Activated CD8-positive, alpha-beta memory T cell treated with anti-CD3 and anti-CD28 coated beads, Interleukin-2, amount 50 U/mL, for 24 hours (primary cell): ENCODE measurements at regions not wholly inside any gene's neighbourhood (a gene's known extent, or its start where the extent isn't known, plus 50 kb on each side); places are given as distances from the start of the nearest gene placed in this dataset.

Source experiments
- DNase-seq: peaks from one replicate; pipeline ENCODE4 v3.0.0-alpha.2; 2020; ENCODE audit errors: extremely low read depth

- DNase-seq, result no peak
These were observed 572.4 kb upstream of the MGMT start for GRCh38 chr10:128894641-128895040.

- no peak for DNase-seq
These were observed 571.6 kb upstream of the MGMT start for GRCh38 chr10:128895473-128895872.

- no peak for DNase-seq
These were observed 570.8 kb upstream of the MGMT start for GRCh38 chr10:128896116-128896795.

- DNase-seq, result no peak
These were observed 570.1 kb upstream of the MGMT start for GRCh38 chr10:128896963-128897362.

DNA sequence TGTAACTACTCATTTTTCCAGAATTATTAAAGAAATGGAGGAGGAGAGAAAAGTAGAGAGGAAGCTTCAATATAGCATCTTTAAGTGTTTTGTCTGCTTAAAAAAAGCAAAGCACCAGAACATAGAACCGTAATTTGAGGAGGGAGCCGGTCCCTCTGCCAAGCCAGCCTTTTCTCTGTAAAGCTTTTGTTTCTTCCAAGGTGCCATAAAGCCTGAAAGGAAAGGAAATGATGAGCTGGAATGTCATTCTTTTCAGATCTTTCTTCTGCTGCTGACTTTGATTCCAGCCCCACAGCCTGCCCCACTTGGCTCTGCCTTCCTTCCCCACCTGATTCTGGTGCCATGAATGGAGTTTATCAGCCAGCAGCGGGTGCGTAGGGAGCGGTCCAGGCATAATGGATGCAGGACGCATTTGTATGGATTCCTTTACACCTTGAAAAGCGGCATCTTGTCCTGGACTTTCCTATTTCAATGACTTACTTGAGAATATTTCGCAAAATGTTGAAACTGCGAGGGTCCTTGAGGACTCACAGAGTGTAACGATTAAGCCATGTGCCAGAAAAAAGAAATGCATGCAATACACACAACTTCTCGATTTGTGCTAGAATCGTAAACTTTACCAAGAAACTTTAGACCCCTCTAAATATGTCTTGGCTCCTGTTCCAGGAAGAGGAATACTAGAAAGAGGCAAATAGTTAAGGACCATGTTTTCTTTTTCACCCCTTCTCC is 569.5 kb upstream of the MGMT start:
- DNase-seq, result no peak

- no peak for DNase-seq
These were observed 568.7 kb upstream of the MGMT start for GRCh38 chr10:128898133-128898915.

DNA sequence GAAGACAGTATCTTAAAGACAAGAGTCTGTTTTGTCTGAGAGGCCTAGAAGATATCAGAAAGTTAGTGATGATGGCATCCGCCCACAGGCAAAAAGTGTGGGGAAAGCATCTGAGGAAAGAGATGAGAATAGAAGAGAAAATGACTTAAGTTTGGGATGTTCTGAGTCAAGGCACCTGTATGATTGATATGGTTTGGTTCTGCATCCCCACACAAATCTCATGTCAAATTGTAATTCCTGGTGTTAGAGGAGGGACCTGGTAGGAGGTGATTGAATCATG is 568.2 kb upstream of the MGMT start:
- DNase-seq, result no peak

DNA sequence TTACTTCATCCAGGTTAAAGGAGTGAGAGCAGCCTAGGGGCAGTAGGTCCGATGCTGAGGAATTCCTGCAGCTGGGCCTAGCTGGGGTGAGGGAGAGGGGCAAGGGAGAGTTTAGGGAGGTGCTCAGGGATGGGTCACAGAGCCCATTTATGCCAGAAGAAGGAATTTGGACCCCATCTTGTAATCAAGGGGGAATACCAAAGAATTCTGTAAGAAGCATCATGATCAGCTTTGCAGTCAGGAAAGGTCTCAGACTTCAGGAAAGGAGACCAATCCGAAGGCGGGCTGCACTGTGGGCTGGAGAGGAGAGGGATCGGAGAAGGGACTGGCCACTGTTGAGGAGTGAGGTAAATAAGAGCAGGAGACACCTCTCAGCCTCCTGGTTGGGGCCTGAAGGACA is 566.6 kb upstream of the MGMT start:
- DNase-seq, result no peak

DNA sequence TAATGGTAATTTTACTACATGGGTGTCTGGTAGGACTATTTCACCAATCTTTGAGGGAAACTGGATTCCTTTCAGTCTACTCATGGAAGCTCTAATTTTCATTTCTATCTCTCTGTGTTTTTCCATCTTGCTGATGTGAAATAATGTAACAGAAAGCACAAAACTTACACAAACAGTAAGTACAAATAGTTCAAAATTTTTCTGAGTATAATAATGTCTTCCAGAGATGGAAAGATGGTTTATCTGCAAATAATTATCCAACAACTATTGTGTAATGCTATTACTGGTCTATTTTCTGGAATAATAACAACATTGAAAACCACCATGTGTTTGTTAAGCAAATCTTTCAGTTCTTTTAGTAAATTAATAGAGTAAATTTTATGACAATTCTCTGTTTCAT is 565.8 kb upstream of the MGMT start:
- DNase-seq, result no peak

DNA sequence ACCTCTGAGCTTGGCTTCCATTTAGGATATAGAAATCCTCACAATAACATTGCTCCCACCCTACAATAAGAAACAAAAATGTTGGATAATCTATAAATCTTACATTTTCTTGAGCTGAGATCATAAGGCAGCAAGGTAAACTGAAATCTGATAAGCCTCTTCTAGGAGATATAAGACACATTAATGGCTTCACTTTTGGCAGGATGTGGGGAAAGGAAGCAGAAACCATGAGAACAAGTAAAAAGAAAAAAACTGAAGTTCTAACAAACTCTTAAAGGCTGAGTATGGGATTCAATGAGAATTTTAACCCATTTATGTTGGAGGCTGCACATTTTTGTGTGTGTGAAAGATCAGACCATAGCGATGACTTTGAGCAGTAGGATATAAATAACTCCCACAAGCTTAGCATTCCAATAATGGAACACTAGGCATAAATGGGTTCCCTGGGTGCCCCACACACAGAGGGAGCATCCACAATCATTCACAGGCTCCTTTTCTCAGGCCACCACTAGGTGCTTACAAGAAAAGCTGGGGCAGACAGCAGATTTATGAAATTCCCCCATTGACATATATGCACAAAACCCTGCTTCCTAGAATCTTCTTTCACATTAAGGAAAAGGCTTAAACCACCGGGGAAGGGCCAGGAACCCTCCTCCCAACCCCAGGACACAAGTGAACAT is 564.9 kb upstream of the MGMT start:
- DNase-seq, result no peak

DNA sequence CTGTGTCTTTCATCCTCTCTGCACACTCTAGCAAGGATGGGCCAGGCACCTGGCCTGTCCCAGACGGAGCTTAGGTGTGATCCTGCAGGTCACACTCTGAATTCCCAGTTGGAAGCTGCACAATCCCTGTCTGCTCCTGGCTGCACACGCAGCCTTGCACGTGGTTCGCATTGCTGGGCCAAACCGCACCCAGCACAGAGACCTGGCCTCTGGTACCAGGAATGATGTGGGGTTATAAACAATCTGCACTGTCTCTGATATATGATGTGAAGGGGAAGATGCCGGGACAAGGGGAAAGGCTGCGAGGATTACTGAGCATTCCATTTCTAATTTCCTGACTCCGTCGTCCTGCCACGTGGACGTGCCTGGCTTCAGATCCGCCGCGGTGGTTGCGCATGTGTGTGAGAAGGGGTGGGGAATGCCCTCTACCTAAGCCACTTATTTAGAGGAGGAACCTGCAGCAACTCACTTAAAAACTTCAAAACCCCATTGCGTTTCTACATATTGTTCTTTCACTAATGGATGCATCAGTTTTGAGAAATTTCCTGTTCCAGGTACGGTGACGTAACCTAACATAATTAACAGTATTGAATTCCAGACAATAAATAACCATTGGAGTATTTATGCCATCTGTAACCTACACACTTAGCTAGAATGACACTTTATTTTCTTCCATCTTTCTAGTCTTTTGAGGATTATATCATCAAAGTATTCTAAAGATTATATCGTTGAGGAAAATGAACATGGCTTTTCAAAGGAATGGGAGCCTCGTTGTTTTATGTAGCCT is 559.7 kb upstream of the MGMT start:
- no peak for DNase-seq

DNA sequence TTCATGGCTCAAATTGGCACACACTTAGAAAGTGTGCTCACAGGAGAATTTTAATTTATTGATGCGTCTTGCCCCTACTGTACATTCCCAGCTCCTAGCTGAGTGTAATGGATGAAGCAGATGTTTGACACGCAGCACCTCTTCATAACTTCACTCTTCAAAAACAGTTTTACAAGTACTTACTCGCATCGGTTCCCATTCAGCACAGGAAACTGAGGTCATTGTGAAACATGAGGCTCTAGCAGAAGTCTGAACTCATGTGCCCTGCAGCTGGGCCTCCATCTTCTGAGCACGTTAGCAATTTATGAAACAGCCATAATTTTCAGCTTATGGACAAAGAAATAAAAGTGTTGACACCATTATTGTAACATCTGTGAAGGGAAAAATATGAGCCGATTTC is 558.9 kb upstream of the MGMT start:
- DNase-seq, result no peak

DNA sequence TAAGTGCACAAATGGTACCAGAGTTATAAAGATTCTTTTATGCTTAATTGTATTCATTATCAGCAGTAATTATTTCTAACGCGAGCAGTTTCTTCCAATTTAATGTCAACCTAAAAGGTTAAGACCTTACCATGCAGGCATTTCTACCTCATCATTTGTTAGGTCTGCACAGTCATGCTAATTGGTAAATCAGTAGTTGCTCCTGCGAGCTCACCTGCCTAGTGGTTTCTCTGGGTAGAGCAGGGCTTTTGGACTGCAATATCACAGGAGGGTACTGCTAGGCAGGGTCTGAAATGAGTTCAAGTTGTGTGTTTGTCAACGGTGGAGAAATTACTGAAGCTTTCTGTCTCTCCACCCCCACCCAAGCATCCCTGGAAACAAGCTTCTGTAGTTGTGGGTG is 558.5 kb upstream of the MGMT start:
- no peak for DNase-seq

DNA sequence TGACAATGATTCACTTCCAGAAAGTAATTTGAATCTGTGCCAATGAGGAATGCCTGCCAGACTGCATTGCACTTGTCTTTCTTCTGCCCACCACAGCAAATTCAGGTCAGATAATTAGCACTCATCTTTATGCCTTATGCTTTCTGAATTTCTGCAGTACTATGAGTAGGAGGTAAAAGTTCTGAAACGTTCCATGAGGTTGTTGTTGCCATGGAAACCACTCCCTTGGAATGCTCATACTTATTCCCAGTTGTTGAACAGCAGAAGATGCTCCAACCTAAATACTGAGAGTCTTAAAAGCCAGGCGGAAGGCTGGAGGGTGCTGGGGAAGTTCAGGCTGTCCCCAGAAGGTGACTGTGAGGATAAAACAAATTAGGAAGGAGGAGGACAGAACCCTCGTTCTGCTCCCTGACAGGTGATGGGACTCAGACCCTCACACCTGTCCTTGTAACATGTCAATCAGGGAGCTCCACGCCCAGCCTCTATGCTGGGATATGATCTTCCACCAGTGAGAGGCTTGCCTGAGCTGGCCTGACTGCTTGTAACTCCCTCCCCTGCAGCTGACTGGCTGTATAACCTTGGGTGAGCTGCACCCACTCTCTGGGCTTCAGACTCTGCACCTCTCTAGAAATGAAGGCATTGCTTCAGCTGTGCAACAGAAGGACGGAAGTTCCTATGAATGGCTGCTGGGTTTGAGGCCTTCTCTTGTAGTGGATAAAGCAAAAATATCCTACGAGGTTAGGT is 554.3 kb upstream of the MGMT start:
- DNase-seq, result no peak

DNA sequence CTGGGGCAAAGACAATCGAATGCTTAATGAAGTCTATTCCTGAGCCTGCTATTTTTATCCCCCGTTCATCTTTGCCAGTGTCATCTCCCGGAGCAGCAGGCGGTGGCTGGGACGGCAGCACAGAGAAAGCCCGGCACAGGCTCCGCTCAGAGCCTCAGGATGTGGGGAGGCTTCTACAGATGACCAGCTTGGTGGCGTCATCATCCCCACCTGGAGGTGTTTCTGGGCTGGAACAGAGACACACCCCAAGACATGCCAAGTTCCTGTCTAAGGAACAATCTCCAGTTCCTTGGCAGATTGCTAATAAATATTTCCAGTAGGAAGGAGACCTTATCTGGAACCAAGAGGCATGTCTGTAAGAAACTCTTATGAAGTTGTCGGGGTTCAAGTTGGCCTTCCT is 552.4 kb upstream of the MGMT start:
- no peak for DNase-seq

- no peak for DNase-seq
These were observed 551.4 kb upstream of the MGMT start for GRCh38 chr10:128915630-128916029.

DNA sequence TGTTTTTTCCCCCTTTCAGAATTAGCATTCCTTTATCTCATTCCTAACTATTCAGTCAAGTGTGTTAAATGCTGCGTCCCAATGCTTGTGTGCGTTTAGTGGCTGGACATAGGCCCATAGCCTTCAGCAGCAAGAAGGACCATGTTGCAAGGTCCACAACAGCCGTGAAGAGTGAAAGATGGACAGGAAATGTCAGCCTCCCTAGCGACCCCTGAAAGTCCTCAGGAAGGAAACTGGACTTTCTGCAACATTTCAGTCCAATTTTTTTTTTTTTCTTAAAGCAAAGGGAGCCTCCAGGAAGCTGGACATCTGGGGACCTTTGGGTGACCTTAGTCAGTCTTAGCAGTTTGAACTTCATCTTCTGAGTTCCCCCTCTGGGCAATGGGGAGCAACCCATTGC is 550.7 kb upstream of the MGMT start:
- DNase-seq, result no peak

GRCh38 chr10:128921389-128922022 is 545.5 kb upstream of the MGMT start:
- DNase-seq, result no peak

DNA sequence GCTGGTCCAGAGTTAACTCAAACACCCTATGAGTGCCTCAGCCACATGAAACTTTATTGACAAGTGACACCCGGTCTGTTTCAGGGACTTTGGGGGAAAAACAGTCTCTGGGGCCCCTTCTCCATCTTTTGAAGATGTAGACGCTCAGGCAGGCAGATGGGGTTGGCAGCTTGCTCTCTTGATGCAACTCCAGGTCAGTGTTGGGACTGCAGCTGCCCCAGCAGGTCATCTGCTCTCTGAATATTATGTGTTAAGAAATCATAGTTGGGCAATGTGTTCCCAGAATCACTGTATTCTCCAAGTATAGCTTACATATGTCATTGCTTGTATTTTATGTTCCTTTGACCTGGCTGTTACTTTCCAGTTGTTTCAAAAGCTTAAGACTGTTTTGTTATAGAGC is 544.9 kb upstream of the MGMT start:
- DNase-seq, result no peak

- no peak for DNase-seq
These were observed 544.3 kb upstream of the MGMT start for GRCh38 chr10:128922619-128923196.
